ENCODE measurements at regions not wholly inside any gene's neighbourhood (a gene's known extent, or its start where the extent isn't known, plus 50 kb on each side); places are given as distances from the start of the nearest gene placed in this dataset.
A peak's percentile ranks its signal among the peaks of the same experiment; 100 is the strongest.

GRCh38 chr5:145531038-145531734 is 304.0 kb downstream of the PRELID2 start:
- intact Hi-C loops (cut with micrococcal nuclease; ENCODE audit: unreplicated experiment): no loop called here
- Histone ChIP-seq H3K9me3 (ENCODE audit: control insufficient read depth, insufficient read depth, low read depth, low read length) (no peaks in the 10 kb centered on the region), H3K4me1 (ENCODE audit: control insufficient read depth, insufficient read depth, low read length) (no peaks in the 10 kb centered on the region), H3K36me3 (ENCODE audit: control insufficient read depth, insufficient read depth, low read length) (no peaks in the 10 kb centered on the region), H3K4me3 (ENCODE audit: low read depth in 2 of 2, low read length in 2 of 2) (no peak overlapping the region), H3K27ac (ENCODE audit: low read length) (no peak overlapping the region), H3K27me3 (ENCODE audit: control insufficient read depth, insufficient read depth, low read length) (no peaks in the 10 kb centered on the region)
- in situ Hi-C loops (cut with HindIII; ENCODE audit: low pct_unique_long_range_greater_than_20kb, low sequenced_read_pairs): no loop called here
- TF ChIP-seq SIN3A (IDR thresholded peaks at IDR 0.05; ENCODE audit: borderline replicate concordance, insufficient read depth, low read depth, low read length): no peak
- TF ChIP-seq POLR2AphosphoS5 (IDR thresholded peaks at IDR 0.05; ENCODE audit: low read depth, low read length): no peak
- no peak for TF ChIP-seq TCF7L2 (IDR thresholded peaks at IDR 0.05; ENCODE audit: low read depth, low read length)
- TF ChIP-seq CTCF (IDR thresholded peaks at IDR 0.05): no peak
- no peak for TF ChIP-seq REST (IDR thresholded peaks at IDR 0.05; ENCODE audit: insufficient read depth in 1 of 2, low read depth in 2 of 2, low read length in 1 of 2)
- no TSS peak for BruUV-seq (replicated peaks)
- ChIA-PET CTCF (no interaction called here), POLR2A (no interaction called here)
- ATAC-seq (peak; percentile 77), DNase-seq (ENCODE audit: low read depth, low spot score) (no peak)

- no peaks in the 10 kb centered on the region for H3K27me3 ChIP-seq (ENCODE audit: control insufficient read depth, insufficient read depth, low read length)
- intact Hi-C loops (cut with micrococcal nuclease; ENCODE audit: unreplicated experiment) (no loop called here), in situ Hi-C loops (cut with HindIII; ENCODE audit: low pct_unique_long_range_greater_than_20kb, low sequenced_read_pairs) (no loop called here)
- H3K9me3 ChIP-seq (ENCODE audit: control insufficient read depth, insufficient read depth, low read depth, low read length): no peaks in the 10 kb centered on the region
- CTCF ChIA-PET: no interaction called here
- H3K27ac ChIP-seq (ENCODE audit: low read length): no peak overlapping the region
- no peaks in the 10 kb centered on the region for H3K36me3 ChIP-seq (ENCODE audit: control insufficient read depth, insufficient read depth, low read length)
- H3K4me1 ChIP-seq (ENCODE audit: control insufficient read depth, insufficient read depth, low read length): no peaks in the 10 kb centered on the region
- DNase-seq (ENCODE audit: low read depth, low spot score): no peak
- no peak for TF ChIP-seq SIN3A (IDR thresholded peaks at IDR 0.05; ENCODE audit: borderline replicate concordance, insufficient read depth, low read depth, low read length)
- TF ChIP-seq CTCF (IDR thresholded peaks at IDR 0.05): no peak
- TF ChIP-seq TCF7L2 (IDR thresholded peaks at IDR 0.05; ENCODE audit: low read depth, low read length): no peak
- POLR2A ChIA-PET: no interaction called here
- no peak overlapping the region for H3K4me3 ChIP-seq (ENCODE audit: low read depth in 2 of 2, low read length in 2 of 2)
- no peak for ATAC-seq
- BruUV-seq (replicated peaks): no TSS peak
These were observed 313.6 kb downstream of the PRELID2 start for GRCh38 chr5:145521523-145521922.
